Loucy (cell line): ENCODE measurements at regions not wholly inside any gene's neighbourhood (a gene's known extent, or its start where the extent isn't known, plus 50 kb on each side); places are given as distances from the start of the nearest gene placed in this dataset.

ENCODE experiments used
- H2AFZ ChIP-seq: fragments of 200-600 bp; sonication (generic); 2 replicates; pipeline ENCODE4 v1.6.0; 2016; ENCODE audit warnings: antibody characterized with exemption, mild to moderate bottlenecking, low read length, moderate library complexity
- H3F3A ChIP-seq: fragments of 200-600 bp; 2 replicates; pipeline ENCODE4 v1.6.0; 2016; ENCODE audit warnings: antibody characterized with exemption, low read depth, mild to moderate bottlenecking
- H3K27me3 ChIP-seq: fragments of 200-600 bp; sonication (generic); 2 replicates; pipeline ENCODE4 v1.6.1; 2014; ENCODE audit warnings: low read length, mild to moderate bottlenecking; ENCODE audit not compliant: insufficient read depth, poor library complexity, severe bottlenecking
- H3K36me3 ChIP-seq: fragments of 200-600 bp; sonication (generic); 2 replicates; pipeline ENCODE4 v1.6.1; 2016; ENCODE audit warnings: low read length; ENCODE audit not compliant: insufficient read depth
- H3K4me1 ChIP-seq: fragments of 200-600 bp; sonication (generic); 2 replicates; pipeline ENCODE4 v1.5.1; 2014; ENCODE audit warnings: low read length, mild to moderate bottlenecking; ENCODE audit not compliant: insufficient read depth, poor library complexity, severe bottlenecking
- H3K4me2 ChIP-seq: fragments of 200-600 bp; sonication (generic); 2 replicates; pipeline ENCODE4 v1.6.0; 2014; ENCODE audit warnings: antibody characterized with exemption, low read length, low read depth, mild to moderate bottlenecking; ENCODE audit not compliant: poor library complexity, severe bottlenecking
- H3K4me3 ChIP-seq: fragments of 200-600 bp; sonication (generic); 2 replicates; pipeline ENCODE4 v1.5.1; 2014; ENCODE audit warnings: low read length, mild to moderate bottlenecking, mixed read lengths; ENCODE audit not compliant: poor library complexity, severe bottlenecking
- H3K79me2 ChIP-seq: fragments of 200-600 bp; sonication (generic); 2 replicates; pipeline ENCODE4 v1.6.1; 2014; ENCODE audit warnings: low read length; ENCODE audit not compliant: insufficient read depth
- H3K9ac ChIP-seq: fragments of 200-600 bp; sonication (generic); 2 replicates; pipeline ENCODE4 v1.6.0; 2014; ENCODE audit warnings: mild to moderate bottlenecking, low read depth, low read length, moderate library complexity; ENCODE audit not compliant: poor library complexity, severe bottlenecking
- H3K9me2 ChIP-seq: fragments of 200-600 bp; sonication (generic); replicated peaks from 2 replicates; pipeline ENCODE4 v1.6.1; 2016; ENCODE audit warnings: low read depth, low read length, mixed read lengths
- H3K9me3 ChIP-seq: fragments of 200-600 bp; sonication (generic); 2 replicates; pipeline ENCODE4 v1.6.1; 2014; ENCODE audit warnings: mild to moderate bottlenecking, antibody characterized with exemption, low read length, low read depth; ENCODE audit not compliant: insufficient read depth
- H4K20me1 ChIP-seq: fragments of 200-600 bp; sonication (generic); 2 replicates; pipeline ENCODE4 v1.6.0; 2014; ENCODE audit warnings: antibody characterized with exemption, low read length, mild to moderate bottlenecking; ENCODE audit not compliant: insufficient read depth, poor library complexity, severe bottlenecking
- CTCF ChIP-seq: fragments of 200-600 bp; sonication (generic); conservative IDR thresholded peaks from 2 replicates; pipeline ENCODE4 v1.5.1; 2014; ENCODE audit warnings: mild to moderate bottlenecking, antibody characterized with exemption, low read length
- EZH2phosphoT487 ChIP-seq: fragments of 200-600 bp; IDR thresholded peaks from 2 replicates; pipeline ENCODE4 v1.6.1; 2018; ENCODE audit warnings: antibody characterized with exemption, mild to moderate bottlenecking, moderate library complexity, borderline replicate concordance

- no peak for TF ChIP-seq EZH2phosphoT487
- no peak for TF ChIP-seq CTCF
- no peak overlapping the region for H2AFZ ChIP-seq
- H3K4me3 ChIP-seq, result no peak overlapping the region
- no peaks in the 10 kb centered on the region for H4K20me1 ChIP-seq
- no peaks in the 10 kb centered on the region for H3K27me3 ChIP-seq
- no peak overlapping the region for H3K9ac ChIP-seq
- H3F3A ChIP-seq, result no peaks in the 10 kb centered on the region
- no peaks in the 10 kb centered on the region for H3K79me2 ChIP-seq
- no peak overlapping the region for H3K4me2 ChIP-seq
- no peaks in the 10 kb centered on the region for H3K9me3 ChIP-seq
- H3K4me1 ChIP-seq, result no peaks in the 10 kb centered on the region
- H3K9me2 ChIP-seq, result no peaks in the 10 kb centered on the region
- H3K36me3 ChIP-seq, result no peaks in the 10 kb centered on the region
These were observed 391.2 kb upstream of the FSIP2 start for GRCh38 chr2:185347445-185347844.

DNA sequence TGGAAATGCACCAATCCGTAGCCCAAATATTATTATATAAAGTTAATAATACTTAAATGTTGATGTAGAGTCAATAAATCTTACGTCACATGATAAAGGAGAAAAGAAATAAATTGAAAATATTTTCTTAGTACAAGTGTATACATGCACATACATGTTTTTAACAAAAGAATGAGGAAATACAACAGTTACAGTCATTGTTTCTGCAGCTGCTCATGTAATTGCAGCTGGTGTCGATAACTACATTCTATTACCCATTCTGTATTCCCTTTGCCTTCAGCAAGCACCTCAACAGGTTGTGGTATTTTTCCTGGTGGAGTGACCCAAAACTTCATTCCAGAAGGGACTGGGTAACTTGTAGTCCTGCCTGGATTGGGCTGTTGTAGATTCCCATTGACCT is 377.8 kb upstream of the FSIP2 start:
- H3F3A ChIP-seq, result no peaks in the 10 kb centered on the region
- H3K4me3 ChIP-seq, result no peak overlapping the region
- no peaks in the 10 kb centered on the region for H4K20me1 ChIP-seq
- no peaks in the 10 kb centered on the region for H3K4me1 ChIP-seq
- no peaks in the 10 kb centered on the region; the same call in 1 of the 2 replicates for H3K9me3 ChIP-seq
- TF ChIP-seq CTCF (no peak), EZH2phosphoT487 (no peak)
- no peak overlapping the region for H3K4me2 ChIP-seq
- H3K36me3 ChIP-seq, result no peaks in the 10 kb centered on the region
- H2AFZ ChIP-seq, result no peak overlapping the region
- H3K27me3 ChIP-seq, result no peaks in the 10 kb centered on the region
- H3K9ac ChIP-seq, result no peak overlapping the region
- H3K9me2 ChIP-seq, result no peaks in the 10 kb centered on the region
- H3K79me2 ChIP-seq, result no peaks in the 10 kb centered on the region

- no peaks in the 10 kb centered on the region; the same call in 1 of the 2 replicates for H3K9me3 ChIP-seq
- H3K4me2 ChIP-seq, result no peak overlapping the region
- no peaks in the 10 kb centered on the region for H3K79me2 ChIP-seq
- H3K4me1 ChIP-seq, result no peaks in the 10 kb centered on the region
- no peaks in the 10 kb centered on the region for H3F3A ChIP-seq
- H3K9ac ChIP-seq, result no peak overlapping the region
- no peaks in the 10 kb centered on the region for H3K27me3 ChIP-seq
- H3K9me2 ChIP-seq, result no peaks in the 10 kb centered on the region
- H2AFZ ChIP-seq, result no peak overlapping the region
- H3K4me3 ChIP-seq, result no peak overlapping the region
- TF ChIP-seq CTCF (no peak), EZH2phosphoT487 (no peak)
- no peaks in the 10 kb centered on the region for H4K20me1 ChIP-seq
- no peaks in the 10 kb centered on the region for H3K36me3 ChIP-seq
These were observed 366.4 kb upstream of the FSIP2 start for GRCh38 chr2:185372188-185372587.
